ENCODE measurements at regions not wholly inside any gene's neighbourhood (a gene's known extent, or its start where the extent isn't known, plus 50 kb on each side); places are given as distances from the start of the nearest gene placed in this dataset.

DNA sequence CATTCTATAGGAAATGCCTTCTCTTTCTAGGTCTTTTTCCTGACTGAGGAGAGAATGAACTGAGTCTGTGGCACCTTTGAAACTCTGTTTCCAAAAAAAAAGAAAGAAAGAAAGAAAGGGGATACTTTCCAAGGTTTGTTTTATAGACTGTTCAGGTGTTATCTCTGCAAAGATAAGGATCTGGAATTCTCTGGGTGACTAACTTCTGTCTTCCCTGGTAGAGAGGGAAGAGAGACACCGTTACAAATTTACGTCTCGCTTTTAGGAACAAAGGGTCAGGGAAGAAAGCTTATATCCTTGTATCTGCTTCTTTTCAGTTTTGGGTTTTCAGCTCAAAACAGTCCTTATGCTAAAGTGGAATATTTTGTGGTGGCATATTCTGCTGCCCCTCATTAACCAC, 314.1 kb downstream of the RAPGEF2 start:
- TF ChIP-seq, protein P1, sequence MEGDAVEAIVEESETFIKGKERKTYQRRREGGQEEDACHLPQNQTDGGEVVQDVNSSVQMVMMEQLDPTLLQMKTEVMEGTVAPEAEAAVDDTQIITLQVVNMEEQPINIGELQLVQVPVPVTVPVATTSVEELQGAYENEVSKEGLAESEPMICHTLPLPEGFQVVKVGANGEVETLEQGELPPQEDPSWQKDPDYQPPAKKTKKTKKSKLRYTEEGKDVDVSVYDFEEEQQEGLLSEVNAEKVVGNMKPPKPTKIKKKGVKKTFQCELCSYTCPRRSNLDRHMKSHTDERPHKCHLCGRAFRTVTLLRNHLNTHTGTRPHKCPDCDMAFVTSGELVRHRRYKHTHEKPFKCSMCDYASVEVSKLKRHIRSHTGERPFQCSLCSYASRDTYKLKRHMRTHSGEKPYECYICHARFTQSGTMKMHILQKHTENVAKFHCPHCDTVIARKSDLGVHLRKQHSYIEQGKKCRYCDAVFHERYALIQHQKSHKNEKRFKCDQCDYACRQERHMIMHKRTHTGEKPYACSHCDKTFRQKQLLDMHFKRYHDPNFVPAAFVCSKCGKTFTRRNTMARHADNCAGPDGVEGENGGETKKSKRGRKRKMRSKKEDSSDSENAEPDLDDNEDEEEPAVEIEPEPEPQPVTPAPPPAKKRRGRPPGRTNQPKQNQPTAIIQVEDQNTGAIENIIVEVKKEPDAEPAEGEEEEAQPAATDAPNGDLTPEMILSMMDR (IDR thresholded peaks at IDR 0.05; ENCODE audit: borderline replicate concordance, extremely low read depth, low read length, poor library complexity, severe bottlenecking), result no peak
- TF ChIP-seq EZH2 (IDR thresholded peaks at IDR 0.05; ENCODE audit: borderline replicate concordance, low read depth, low read length, severe bottlenecking), result no peak
